Caco-2 (cell line): ENCODE measurements at regions not wholly inside any gene's neighbourhood (a gene's known extent, or its start where the extent isn't known, plus 50 kb on each side); places are given as distances from the start of the nearest gene placed in this dataset.

Source experiments
- BruUV-seq: library from RNA; stranded (reverse); fragments of 400-500 nt; replicated peaks from 2 replicates; lab custom pipeline; 2021; lab: Mats Ljungman, UMichigan
- CTCF ChIA-PET: fragments of 300-600 bp; sonication (Branson Sonifier 250); formaldehyde crosslinking; loops from one replicate; lab custom pipeline; 2022; ENCODE audit warnings: antibody characterized with exemption; lab: Charles Lee
- POLR2A ChIA-PET: fragments of 300-600 bp; sonication (Branson Sonifier 250); formaldehyde crosslinking; loops from one replicate; lab custom pipeline; 2022; ENCODE audit warnings: antibody characterized with exemption; lab: Charles Lee
- DNase-seq, 2 experiments: peaks; one replicate each; pipeline versions ENCODE4 v3.0.0 to v3.0.0-alpha.2; 2020 to 2022
- H3K27me3 ChIP-seq: replicated peaks from 2 replicates; pipeline ENCODE4 v1.6.0; 2011; ENCODE audit warnings: low read length; ENCODE audit not compliant: control insufficient read depth, insufficient read depth
- H3K36me3 ChIP-seq: 2 replicates; pipeline ENCODE4 v1.5.1; 2011; ENCODE audit warnings: low read length; ENCODE audit not compliant: control insufficient read depth, insufficient read depth
- H3K4me1 ChIP-seq: fragments of 250-450 bp; sonication (Bioruptor Pico); 2 replicates; pipeline ENCODE4 v1.5.1; 2020; ENCODE audit warnings: mild to moderate bottlenecking
- H3K4me3 ChIP-seq: 2 replicates; pipeline ENCODE4 v1.5.1; 2011; ENCODE audit warnings: low read depth, mild to moderate bottlenecking, control low read depth, low read length
- H3K9me3 ChIP-seq: fragments of 250-450 bp; sonication (Bioruptor Pico); 2 replicates; pipeline ENCODE4 v1.5.1; 2020; ENCODE audit warnings: mild to moderate bottlenecking, moderate library complexity
- H3K27ac Mint-ChIP-seq: one replicate; pipeline ENCODE4 v1.8.0; 2022; ENCODE audit warnings: mixed read lengths; ENCODE audit not compliant: unreplicated experiment
- H3K27me3 Mint-ChIP-seq: one replicate; pipeline ENCODE4 v1.8.0; 2022; ENCODE audit warnings: mixed read lengths; ENCODE audit not compliant: insufficient read depth, unreplicated experiment
- H3K36me3 Mint-ChIP-seq: one replicate; pipeline ENCODE4 v1.8.0; 2022; ENCODE audit warnings: mild to moderate bottlenecking, mixed read lengths; ENCODE audit not compliant: insufficient read depth, unreplicated experiment
- H3K4me1 Mint-ChIP-seq: one replicate; pipeline ENCODE4 v1.8.0; 2022; ENCODE audit warnings: low read depth, mixed read lengths; ENCODE audit not compliant: unreplicated experiment
- H3K4me3 Mint-ChIP-seq: one replicate; pipeline ENCODE4 v1.8.0; 2022; ENCODE audit warnings: mild to moderate bottlenecking, moderate library complexity, mixed read lengths; ENCODE audit not compliant: unreplicated experiment
- H3K9me3 Mint-ChIP-seq: one replicate; pipeline ENCODE4 v1.8.0; 2022; ENCODE audit warnings: mixed read lengths; ENCODE audit not compliant: unreplicated experiment
- CTCF ChIP-seq, 2 experiments: fragments of 200-600 bp in 1 of 2; IDR thresholded peaks; 1 replicate in 1 of 2; 2 replicates in 1 of 2; pipeline versions ENCODE4 v1.5.1 to v1.8.0; 2011 to 2022; ENCODE audit warnings: antibody characterized with exemption in 1 of 2, control low read depth in 1 of 2, inconsistent platforms in 1 of 2, low read depth in 1 of 2, low read length in 1 of 2, mild to moderate bottlenecking in 1 of 2, moderate library complexity in 1 of 2; ENCODE audit not compliant: insufficient read depth in 1 of 2, severe bottlenecking in 1 of 2, unreplicated experiment in 1 of 2
- intact Hi-C: fragments of 100-400 bp; cut with micrococcal nuclease; formaldehyde crosslinking; loops from one replicate; pipeline ENCODE4 v1.10.0; 2022; ENCODE audit not compliant: unreplicated experiment

GRCh38 chr12:126055521-126055920 is 990.3 kb downstream of the AACS start:
- Histone ChIP-seq H3K4me1 (no peaks in the 10 kb centered on the region), H3K4me3 (no peak overlapping the region), H3K9me3 (no peaks in the 10 kb centered on the region), H3K27me3 (no peaks in the 10 kb centered on the region), H3K36me3 (no peaks in the 10 kb centered on the region)
- H3K9me3 Mint-ChIP-seq, result no peaks in the 10 kb centered on the region
- H3K27ac Mint-ChIP-seq, result no peak overlapping the region
- intact Hi-C loops, result no loop called here
- no peak for TF ChIP-seq CTCF (IDR thresholded peaks at IDR 0.05; ENCODE audit: insufficient read depth in 1 of 2, low read depth in 1 of 2, low read length in 1 of 2, severe bottlenecking in 1 of 2, unreplicated experiment in 1 of 2)
- DNase-seq, result no peak
- ChIA-PET POLR2A (no interaction called here), CTCF (no interaction called here)
- no peaks in the 10 kb centered on the region for H3K27me3 Mint-ChIP-seq
- H3K4me1 Mint-ChIP-seq, result no peaks in the 10 kb centered on the region
- no peaks in the 10 kb centered on the region for H3K36me3 Mint-ChIP-seq
- no peak overlapping the region for H3K4me3 Mint-ChIP-seq
- no TSS peak for BruUV-seq

DNA sequence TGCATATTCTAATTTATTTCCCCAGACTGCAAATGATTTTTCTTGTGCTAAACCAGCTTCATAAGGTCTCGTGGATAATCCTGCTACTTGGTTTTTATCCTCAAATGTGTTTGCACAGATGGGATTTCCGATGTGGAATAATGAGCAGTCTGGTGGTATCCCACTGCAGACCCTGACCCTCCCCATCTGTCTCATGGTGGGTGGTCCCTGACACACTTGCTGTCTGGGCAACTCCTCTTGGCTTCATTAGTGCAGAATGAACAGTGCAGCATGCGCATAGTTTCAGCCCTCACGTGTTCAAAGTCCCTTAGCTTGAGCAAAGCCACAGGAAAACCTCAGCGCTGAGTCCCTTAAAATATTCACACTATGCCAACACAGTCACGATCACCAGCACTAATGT is 996.5 kb downstream of the AACS start:
- no peak for DNase-seq
- intact Hi-C loops, result no loop called here

DNA sequence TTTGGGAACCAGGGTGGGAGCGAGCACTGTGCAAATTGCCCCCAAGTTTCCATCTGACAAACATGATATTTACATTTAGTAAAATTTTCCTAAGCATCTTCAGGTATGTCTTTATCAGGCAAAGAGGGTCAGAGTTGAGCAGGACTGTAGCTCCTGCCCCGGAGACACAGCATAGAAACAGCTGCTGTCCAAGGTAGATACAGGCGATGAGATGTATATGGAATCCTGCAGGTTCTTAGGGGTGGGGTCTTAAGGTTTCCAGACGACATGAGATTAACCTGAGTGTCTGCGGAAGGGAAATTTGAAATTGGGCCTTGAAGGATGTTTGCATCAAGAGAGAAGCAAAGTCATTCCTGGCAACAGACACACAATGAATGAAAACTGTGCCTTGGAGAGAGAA is 998.8 kb downstream of the AACS start:
- BruUV-seq, result no TSS peak
- H3K27me3 ChIP-seq, result no peaks in the 10 kb centered on the region
- no peaks in the 10 kb centered on the region; the same call in 1 of the 2 replicates for H3K9me3 ChIP-seq
- H3K36me3 Mint-ChIP-seq, result no peaks in the 10 kb centered on the region
- ChIA-PET CTCF (no interaction called here), POLR2A (no interaction called here)
- H3K4me1 Mint-ChIP-seq, result no peaks in the 10 kb centered on the region
- H3K9me3 Mint-ChIP-seq, result no peaks in the 10 kb centered on the region
- intact Hi-C loops, result no loop called here
- H3K4me3 Mint-ChIP-seq, result no peak overlapping the region
- no peak for DNase-seq
- no peak overlapping the region for H3K27ac Mint-ChIP-seq
- H3K27me3 Mint-ChIP-seq, result no peaks in the 10 kb centered on the region
- no peak for TF ChIP-seq CTCF (IDR thresholded peaks at IDR 0.05; ENCODE audit: insufficient read depth in 1 of 2, low read depth in 1 of 2, low read length in 1 of 2, severe bottlenecking in 1 of 2, unreplicated experiment in 1 of 2)
- no peak overlapping the region for H3K4me3 ChIP-seq
- no peaks in the 10 kb centered on the region for H3K36me3 ChIP-seq
- H3K4me1 ChIP-seq, result no peaks in the 10 kb centered on the region

More for the DNA sequence above, 996.5 kb downstream of the AACS start:
- no TSS peak for BruUV-seq
- Histone ChIP-seq H3K4me1 (no peaks in the 10 kb centered on the region), H3K27me3 (no peaks in the 10 kb centered on the region), H3K9me3 (no peaks in the 10 kb centered on the region; the same call in 1 of the 2 replicates), H3K4me3 (no peak overlapping the region), H3K36me3 (no peaks in the 10 kb centered on the region)
- POLR2A ChIA-PET, result no interaction called here
- Mint-ChIP-seq H3K27me3 (no peaks in the 10 kb centered on the region), H3K36me3 (no peaks in the 10 kb centered on the region), H3K4me1 (no peaks in the 10 kb centered on the region), H3K27ac (no peak overlapping the region), H3K9me3 (no peaks in the 10 kb centered on the region), H3K4me3 (no peak overlapping the region)
- TF ChIP-seq CTCF (IDR thresholded peaks at IDR 0.05; ENCODE audit: insufficient read depth in 1 of 2, low read depth in 1 of 2, low read length in 1 of 2, severe bottlenecking in 1 of 2, unreplicated experiment in 1 of 2), result no peak
- CTCF ChIA-PET, result no interaction called here
